HG03135 (cell line): ENCODE measurements at regions not wholly inside any gene's neighbourhood (a gene's known extent, or its start where the extent isn't known, plus 50 kb on each side); places are given as distances from the start of the nearest gene placed in this dataset.

ENCODE experiments used
- ATAC-seq: cut with Tn5 transposase; IDR thresholded peaks from one replicate; pipeline ENCODE4 v1.9.1; 2021; ENCODE audit warnings: mild to moderate bottlenecking, moderate library complexity; ENCODE audit not compliant: unreplicated experiment

- ATAC-seq: no peak
These were observed 681.3 kb downstream of the TNS3 start for GRCh38 chr7:46900312-46901263.

- no peak for ATAC-seq
These were observed 684.5 kb downstream of the TNS3 start for GRCh38 chr7:46897381-46897780.

DNA sequence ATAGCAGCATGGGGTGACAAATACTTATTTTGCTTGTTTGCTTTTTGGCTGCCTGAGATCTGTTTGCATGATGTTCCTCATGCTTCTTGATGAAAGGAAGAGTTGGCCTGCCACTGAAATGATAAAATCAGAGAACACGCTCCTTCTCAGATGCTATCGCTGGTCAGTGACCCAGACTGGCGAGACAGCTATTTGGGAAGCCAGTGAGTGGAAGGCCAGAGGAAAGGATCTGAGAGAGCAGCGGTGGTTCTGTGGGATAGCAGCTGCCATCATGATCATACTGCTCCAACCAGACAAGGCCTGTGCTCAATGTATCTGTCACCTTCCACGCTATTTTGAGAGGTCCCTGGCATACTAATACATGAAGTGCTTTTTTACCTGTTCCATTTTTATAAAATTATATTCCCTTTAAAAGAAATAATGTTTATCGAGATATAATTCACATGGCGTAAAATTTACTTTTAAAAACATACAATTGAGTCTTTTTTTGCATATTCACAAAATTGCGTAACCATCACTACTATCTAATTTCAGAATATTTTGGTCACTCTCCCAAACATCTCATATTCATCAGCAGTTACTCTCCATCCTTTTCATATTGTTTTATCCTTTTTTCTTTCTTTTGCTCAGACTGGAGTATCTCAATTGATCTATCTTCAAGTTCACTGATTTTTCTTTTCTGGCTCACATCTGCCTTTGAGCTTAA, 695.1 kb downstream of the TNS3 start:
- no peak for ATAC-seq

DNA sequence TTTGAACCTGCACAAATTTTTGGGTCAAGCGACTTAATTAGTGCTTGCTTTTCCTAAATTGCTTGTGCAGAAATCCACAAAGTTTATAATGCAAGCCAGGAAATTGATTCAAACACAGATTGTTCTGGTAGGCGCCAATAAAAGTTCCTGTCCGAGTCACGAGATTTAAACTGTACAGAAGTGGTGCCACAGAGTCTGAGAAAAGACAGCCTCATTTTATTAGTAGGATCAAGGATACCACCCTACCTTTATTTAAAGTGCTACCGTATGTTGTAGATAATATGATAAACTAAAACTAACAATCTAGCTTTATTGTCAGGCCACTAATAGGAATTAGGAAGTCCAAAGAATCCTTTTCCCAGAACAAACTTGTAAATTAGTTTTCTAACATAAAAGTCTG, 696.7 kb downstream of the TNS3 start:
- no peak for ATAC-seq

DNA sequence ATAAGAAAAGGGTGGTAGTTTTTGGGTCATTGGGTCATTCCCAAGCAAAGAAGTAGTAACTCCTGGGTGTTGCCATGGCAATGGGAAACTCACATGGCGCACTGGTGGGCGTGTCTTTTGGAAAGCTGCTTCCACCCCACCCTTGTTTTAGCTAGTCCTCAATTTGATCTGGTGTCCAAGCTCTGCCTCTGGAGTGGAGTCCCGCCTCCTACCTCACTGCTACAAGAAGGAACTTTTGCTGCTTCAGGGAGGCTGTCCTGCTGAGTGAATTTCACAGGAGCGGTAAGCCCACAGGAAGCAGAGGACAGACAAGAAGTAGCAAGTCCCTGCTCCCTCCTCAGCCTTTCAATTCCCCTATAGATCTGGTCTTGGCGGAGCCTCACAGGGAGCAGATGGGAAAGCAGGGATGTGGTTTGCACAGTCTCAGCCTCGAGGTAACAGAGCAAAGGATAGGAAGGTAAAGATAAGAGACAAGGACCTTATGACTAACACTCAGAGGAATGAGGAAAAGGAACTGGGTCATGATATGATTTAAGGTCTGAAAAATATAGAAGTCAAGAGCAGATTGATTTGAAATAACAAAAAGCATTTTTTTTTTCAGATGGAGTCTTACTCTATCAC, 700.3 kb downstream of the TNS3 start:
- no peak for ATAC-seq

- ATAC-seq: no peak
These were observed 701.3 kb downstream of the TNS3 start for GRCh38 chr7:46880508-46881196.

DNA sequence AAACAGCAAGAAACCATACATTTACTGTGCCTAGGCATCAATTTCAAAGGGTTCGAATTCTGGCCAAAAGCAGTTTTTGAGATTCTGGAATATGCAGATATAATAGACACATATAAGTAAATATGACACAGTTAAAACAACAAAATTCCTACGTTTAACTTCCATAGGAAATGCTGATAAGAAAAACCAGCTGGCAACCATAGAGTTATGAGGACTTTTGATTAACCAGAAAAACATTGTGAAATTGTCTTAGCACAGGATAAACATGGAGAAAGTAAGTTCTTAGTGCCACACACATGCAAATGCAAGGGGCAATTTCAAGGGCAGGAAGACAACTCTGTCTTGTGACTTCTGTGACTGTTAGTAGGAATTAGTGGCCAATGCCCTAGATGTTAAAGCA, 702.1 kb downstream of the TNS3 start:
- no peak for ATAC-seq

DNA sequence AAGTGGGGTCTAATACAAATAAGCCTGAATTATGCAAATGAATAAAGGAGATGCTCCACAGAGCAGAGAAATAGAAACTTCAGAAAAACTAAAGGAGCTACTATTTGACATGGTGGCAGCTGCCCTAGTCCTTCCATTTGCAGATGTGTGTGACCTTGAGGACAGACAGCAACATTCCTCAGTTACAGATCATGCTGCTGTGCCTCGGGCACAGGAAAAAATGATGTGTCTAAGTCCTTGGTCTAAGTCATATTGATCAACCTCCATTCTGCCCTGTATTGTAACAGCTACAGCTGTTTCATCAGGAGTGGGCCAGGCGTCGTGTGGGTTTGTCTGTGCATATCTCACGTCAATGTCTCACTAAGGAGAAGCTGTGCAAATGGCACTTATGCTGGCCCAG, 710.4 kb downstream of the TNS3 start:
- ATAC-seq: no peak

DNA sequence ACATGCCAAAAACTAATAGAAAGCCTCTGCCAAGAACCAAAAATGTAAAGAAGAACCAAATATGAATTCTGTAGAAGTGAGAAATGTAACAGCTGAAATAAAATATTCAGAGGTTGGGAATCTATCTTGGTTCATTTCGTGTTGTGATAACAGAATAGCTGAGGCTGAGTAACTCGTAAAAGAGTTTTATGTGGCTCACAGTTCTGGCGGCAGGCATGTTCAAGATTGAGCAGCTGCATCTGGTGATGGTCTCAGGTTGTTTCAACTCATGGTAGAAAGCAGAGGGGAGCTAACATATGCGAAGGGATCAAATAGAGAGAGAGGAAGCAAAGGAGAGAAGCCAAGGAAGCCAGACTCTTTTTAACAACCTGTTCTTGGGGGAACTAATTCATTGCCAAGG, 717.2 kb downstream of the TNS3 start:
- ATAC-seq: no peak

GRCh38 chr7:46859963-46860475, 721.9 kb downstream of the TNS3 start:
- no peak for ATAC-seq

GRCh38 chr7:46855851-46856250, 726.1 kb downstream of the TNS3 start:
- no peak for ATAC-seq

DNA sequence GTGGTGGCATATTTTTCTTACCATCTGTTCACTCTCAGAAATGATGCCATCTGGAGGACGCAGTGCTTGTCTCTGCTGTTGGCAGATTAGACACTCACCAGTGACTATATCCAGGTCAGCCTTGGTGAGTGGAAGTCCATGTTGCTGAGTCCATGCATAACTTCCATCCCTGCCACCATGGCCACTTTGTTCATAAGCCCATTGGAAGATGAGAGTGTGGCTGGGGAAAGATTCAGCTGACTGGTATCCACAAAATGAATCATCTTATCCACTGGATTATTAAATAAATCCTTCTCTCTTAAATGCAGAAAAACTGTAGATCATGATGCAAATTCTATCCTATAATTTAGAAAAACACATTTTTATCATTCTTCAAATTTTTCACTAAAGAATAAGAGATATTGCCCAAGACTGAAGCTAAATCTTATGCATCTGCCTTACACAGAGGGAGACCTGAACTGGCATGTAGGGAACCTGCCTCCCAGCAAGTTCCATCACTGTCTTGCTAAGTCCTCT, 726.9 kb downstream of the TNS3 start:
- no peak for ATAC-seq

DNA sequence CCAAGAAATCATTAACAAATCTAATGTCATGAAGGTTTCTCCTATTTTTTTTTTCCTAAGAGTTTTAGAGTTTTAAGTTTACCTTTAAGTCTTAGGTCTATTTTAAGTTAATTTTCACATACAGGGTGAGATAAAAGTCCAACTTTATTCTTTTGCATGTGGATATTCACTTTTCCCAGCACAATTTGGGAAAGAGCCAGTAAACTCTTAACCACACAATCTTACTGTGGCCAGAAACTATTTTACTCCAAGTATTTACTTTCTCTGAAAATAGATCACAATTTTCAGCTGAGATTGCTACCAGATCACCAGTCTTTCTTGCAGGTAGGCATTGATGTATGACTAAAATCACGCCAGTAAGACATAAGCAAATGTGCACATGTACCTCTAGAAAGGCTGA, 728.5 kb downstream of the TNS3 start:
- ATAC-seq: no peak

DNA sequence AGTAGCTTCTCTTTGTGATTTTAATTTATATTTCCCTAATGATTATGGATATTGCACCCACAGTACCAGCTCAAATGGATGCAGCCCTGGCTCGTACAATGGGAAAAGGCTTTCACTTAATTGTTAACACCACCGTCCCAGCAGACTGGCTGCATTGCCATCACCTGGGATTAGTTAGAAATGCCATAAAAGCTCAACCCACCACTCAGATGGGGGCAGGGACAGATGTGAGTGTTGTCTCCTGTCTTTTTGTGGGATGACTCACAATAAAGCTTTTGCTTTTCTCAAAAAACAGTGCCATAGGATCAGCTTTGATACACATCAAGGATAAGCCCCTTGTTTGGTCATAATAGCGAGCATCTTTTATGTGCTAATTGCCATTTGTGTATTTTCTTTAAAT, 729.1 kb downstream of the TNS3 start:
- ATAC-seq: no peak

- ATAC-seq: no peak
These were observed 731.2 kb downstream of the TNS3 start for GRCh38 chr7:46850563-46851330.

DNA sequence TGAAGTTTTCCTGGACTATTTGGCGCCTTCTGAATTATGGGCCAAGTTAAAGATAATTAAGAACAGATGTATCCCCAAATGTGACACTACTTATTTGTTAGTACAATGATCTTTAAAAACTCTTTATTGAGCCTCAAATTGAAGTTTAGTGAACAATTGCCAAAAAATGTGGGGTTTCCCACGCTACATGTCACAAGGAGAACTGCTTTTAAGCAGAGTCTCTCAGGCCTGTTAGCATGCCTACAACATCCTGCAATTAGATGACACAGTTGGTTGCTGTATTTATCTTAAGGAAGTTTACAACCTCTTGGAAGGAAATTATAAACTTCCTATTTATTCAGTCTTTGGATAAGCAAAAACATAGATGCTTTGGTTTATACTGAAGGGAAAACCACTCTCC, 733.0 kb downstream of the TNS3 start:
- ATAC-seq: no peak

DNA sequence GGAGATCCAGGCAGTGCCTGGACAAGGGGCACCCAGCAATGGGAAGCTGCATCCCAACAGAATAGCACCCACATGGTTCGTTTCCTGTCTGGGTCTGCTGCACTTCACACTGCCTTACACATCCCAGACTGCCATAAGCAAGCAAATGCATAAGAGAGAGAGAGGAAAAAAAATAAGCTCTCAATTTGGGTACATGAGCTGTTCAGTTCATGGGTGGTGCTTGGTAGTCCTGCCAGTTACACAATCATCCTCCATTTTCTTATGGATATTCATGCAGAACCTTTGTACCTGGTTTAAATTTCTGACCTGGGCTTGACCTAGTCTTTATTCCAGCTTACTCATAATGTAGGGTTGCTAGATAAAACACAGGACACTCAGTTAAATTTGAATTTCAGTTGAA, 733.6 kb downstream of the TNS3 start:
- no peak for ATAC-seq

GRCh38 chr7:46847126-46847525, 734.8 kb downstream of the TNS3 start:
- ATAC-seq: no peak

DNA sequence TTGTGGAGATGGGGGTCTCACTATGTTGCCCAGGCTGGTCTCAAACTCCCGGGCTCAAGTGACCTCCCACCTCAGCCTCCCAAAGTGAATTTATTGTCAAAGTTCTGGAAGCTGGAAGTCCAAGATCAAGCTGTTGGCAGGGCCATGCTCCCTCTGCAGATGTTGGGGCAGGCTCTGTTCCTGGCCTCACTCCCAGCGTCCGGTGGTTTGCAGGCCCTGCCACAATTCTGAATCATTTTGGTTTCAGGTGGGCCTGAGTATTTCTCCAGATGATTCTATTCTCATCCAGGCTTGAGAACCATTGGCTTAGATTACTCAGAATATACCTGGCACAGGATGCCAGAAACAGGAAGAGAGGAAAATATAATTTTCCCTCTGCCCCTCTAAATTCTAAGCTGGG, 737.4 kb downstream of the TNS3 start:
- ATAC-seq: no peak

DNA sequence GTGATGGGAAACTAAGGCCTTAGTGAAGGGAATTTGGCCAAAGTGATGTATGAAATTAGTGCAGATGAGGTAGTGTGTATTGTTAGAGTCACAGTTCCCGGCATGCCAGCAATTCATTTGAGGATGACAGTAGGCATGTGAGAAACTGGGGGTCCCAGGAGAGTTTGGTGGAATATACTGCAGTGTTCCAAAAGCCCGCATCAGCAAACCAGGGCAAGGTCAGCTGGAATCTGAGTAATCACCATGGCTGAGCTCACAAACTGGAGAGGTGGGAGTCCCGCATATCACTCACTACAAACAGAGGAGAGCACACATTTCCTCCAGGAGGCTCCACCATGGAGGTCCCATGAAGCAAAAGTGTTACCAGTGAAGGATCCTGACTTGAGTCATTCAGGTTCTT, 740.7 kb downstream of the TNS3 start:
- no peak for ATAC-seq
